Activated CD8-positive, alpha-beta memory T cell treated with anti-CD3 and anti-CD28 coated beads for 1 hour (primary cell): ENCODE measurements at regions not wholly inside any gene's neighbourhood (a gene's known extent, or its start where the extent isn't known, plus 50 kb on each side); places are given as distances from the start of the nearest gene placed in this dataset.
"Not testable (repeated sequence)": the region's sequence is repeated elsewhere in the genome, so short reads cannot be mapped to it uniquely, and the experiment has no call there.

Source experiments
- DNase-seq, 2 donors: peaks; one replicate each; pipeline ENCODE4 v3.0.0-alpha.2; 2020; ENCODE audit warnings: low read depth in 1 of 2; ENCODE audit errors: extremely low read depth in 1 of 2

GRCh38 chr1:88549536-88549935 is 134.5 kb upstream of the PKN2 start:
- no peak for DNase-seq

GRCh38 chr1:88552226-88552625 is 131.8 kb upstream of the PKN2 start:
- no peak for DNase-seq

- DNase-seq, result no peak
These were observed 127.1 kb upstream of the PKN2 start for GRCh38 chr1:88557014-88557413.

- no peak for DNase-seq
These were observed 123.5 kb upstream of the PKN2 start for GRCh38 chr1:88560621-88561020.

- no peak for DNase-seq
These were observed 121.1 kb upstream of the PKN2 start for GRCh38 chr1:88562991-88563390.

- no peak for DNase-seq
These were observed 117.3 kb upstream of the PKN2 start for GRCh38 chr1:88566615-88567387.

- no peak for DNase-seq
These were observed 112.6 kb upstream of the PKN2 start for GRCh38 chr1:88571506-88571905.

GRCh38 chr1:88579598-88579997 is 104.5 kb upstream of the PKN2 start:
- DNase-seq, result no peak

- no peak for DNase-seq
These were observed 102.4 kb upstream of the PKN2 start for GRCh38 chr1:88581703-88582102.

- DNase-seq, result no peak
These were observed 90.7 kb upstream of the PKN2 start for GRCh38 chr1:88593358-88593757.

GRCh38 chr1:88595355-88596002 is 88.6 kb upstream of the PKN2 start:
- DNase-seq, result no peak

- DNase-seq, result not testable (repeated sequence)
These were observed 86.1 kb upstream of the PKN2 start for GRCh38 chr1:88597973-88598372.

- DNase-seq, result no peak
These were observed 75.7 kb upstream of the PKN2 start for GRCh38 chr1:88608139-88608943.

GRCh38 chr1:88609051-88609450 is 75.0 kb upstream of the PKN2 start:
- no peak for DNase-seq

- no peak for DNase-seq
These were observed 73.4 kb upstream of the PKN2 start for GRCh38 chr1:88610687-88611086.

GRCh38 chr1:88612292-88612691 is 71.8 kb upstream of the PKN2 start:
- no peak for DNase-seq

GRCh38 chr1:88612773-88613172 is 71.3 kb upstream of the PKN2 start:
- DNase-seq, result no peak

- DNase-seq, result no peak
These were observed 65.7 kb upstream of the PKN2 start for GRCh38 chr1:88618331-88618730.

- DNase-seq, result not testable (repeated sequence)
These were observed 61.0 kb upstream of the PKN2 start for GRCh38 chr1:88623101-88623500.
